HG03575 (cell line): ENCODE measurements at regions not wholly inside any gene's neighbourhood (a gene's known extent, or its start where the extent isn't known, plus 50 kb on each side); places are given as distances from the start of the nearest gene placed in this dataset.

Source experiments
- ATAC-seq: cut with Tn5 transposase; IDR thresholded peaks from one replicate; pipeline ENCODE4 v1.9.1; 2021; ENCODE audit not compliant: unreplicated experiment, insufficient number of reproducible peaks, low FRiP score; ENCODE audit errors: extremely low read depth

DNA sequence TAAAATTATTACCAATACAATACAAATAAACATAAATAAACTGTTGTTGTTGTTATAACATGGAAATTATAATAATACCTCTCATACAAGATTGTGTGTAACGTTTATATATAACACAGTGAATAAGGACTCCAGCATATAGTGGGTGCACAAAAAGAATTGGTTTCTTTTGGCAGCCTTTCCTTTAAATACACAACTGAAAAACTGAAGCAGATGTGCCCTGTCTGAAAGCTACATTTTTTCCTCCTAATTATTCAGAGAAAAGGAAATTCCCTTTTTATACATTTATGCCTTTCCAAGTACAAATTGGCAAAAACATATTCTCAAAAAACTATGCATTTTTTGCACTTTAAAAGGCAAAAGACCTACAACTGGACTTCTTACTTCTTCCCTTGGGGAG, 928.9 kb upstream of the NR2F2 start:
- ATAC-seq: no peak

DNA sequence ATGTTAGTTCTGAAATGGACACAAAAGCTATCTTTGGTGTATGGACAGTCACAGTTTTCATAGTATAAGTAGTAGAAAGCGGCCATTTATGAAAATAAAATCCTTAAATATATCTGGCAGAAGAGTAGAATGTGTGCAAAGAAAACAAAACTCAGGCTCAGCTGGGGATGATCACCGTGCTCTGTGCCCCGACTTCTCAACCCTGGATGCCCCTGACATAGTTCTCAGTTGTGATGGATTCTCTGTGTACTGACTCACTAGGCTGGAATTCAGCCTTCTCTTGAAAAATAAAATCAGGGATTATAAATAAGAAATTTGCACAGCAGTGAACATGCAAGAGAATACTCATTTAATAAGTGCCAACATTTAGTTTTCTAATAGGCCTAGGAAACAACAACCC, 925.1 kb upstream of the NR2F2 start:
- ATAC-seq: no peak

GRCh38 chr15:95407534-95407933, 923.0 kb upstream of the NR2F2 start:
- no peak for ATAC-seq

DNA sequence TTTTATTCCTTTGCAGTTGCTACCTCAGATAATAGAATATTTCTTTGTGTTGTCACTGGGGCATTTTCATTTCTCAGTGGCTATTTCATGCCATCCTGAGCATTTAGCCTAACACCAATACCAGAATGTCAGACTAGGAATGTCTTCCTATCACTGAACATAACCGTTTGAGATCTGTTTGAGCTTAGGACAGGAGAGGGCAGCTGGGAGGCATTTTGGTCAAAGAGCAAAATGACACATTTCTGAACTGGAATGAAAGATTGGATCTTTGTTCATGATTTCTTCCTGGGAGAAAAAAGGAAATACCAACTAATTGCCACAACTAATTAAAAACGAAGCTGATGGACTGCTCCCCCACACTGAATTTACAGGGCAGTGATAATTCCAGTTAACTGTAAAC, 921.3 kb upstream of the NR2F2 start:
- no peak for ATAC-seq

DNA sequence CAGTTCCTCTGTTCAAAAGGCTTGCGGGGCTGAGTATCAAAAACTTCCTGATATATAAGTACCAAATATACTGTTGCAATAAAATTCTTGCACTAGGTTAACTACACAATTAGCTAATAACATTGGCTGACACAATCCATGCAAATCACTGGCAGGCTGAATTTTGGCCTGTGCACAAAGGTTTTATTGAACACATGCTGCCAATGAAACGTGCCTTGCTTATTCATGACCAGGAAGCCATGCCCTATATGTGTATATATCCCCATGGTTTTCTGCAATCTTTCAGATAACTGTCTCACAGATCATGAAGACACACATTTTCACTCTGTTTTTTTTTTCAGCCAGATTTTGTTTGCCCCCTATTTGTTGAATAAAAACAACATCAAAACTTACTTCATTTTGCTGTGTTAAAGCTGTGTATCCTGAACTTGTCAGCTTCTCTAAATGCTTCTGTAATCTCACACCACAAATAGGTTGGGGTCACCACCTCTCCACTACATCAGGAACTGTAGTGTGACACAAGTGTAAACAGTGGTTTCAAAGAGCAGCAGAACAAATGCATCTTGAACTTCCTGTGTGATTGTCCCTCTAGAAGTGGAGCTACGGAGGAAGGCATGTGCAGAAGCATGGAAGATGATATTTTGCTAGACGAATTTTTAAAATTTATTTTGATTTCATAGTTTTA, 920.7 kb upstream of the NR2F2 start:
- ATAC-seq: no peak

GRCh38 chr15:95410757-95411156, 919.7 kb upstream of the NR2F2 start:
- no peak for ATAC-seq

DNA sequence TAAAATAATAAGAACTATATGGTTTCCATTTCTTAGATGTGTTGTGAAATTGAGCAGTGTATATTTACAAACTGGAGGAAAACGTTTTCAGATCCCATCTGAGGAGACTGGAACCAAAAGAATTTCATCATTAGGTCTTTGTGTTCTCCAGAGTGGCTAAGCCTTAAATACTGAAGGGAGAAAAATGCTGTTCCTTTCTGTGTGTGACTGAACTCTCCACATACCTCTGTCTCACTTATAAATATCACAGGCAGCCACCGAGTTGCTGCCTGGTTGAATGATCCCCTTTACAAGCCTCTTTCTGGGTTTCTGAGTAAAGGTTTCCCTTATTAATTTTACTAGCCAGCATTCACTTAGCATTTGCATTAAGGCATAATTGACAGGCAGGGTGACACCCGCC, 913.9 kb upstream of the NR2F2 start:
- no peak for ATAC-seq

DNA sequence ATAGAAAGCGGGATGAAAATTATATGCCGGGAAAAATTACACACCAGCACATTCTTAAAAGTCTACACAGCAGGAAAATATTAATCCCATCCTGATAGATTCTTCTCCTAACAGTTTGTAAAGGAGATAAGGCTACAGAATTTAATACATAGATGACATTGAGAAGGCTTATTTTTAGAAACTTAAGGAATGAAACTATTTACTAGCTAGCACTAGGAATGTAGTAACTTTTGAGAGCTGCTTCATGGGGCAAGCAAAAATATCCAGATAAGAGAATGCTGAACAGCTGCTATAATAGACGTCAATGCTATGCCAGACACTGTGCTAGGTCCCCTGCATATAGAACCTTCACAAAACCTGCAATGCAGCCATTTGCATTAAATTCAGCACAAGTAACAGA, 912.7 kb upstream of the NR2F2 start:
- ATAC-seq: no peak

- ATAC-seq: no peak
Observed at GRCh38 chr15:95422255-95422654, 908.2 kb upstream of the NR2F2 start.

DNA sequence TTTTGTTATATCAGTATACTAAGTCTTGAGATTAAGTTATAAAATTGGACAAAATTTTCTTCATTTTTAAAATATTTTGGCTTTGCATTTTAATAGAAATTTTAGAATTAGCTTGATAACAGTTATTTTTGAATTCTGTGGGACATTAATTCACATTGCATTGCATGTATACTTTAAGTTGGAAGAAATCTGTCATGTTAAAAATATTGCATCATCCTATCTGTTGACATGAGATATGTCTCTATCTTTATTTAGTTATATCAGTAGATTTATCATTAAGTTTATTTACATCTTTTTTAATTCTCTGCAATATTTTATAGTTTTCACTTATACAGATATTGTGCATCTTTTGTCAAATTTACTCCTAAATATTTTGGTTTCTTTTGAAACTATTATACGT, 904.6 kb upstream of the NR2F2 start:
- ATAC-seq: no peak

- no peak for ATAC-seq
Observed at GRCh38 chr15:95429345-95429744, 901.2 kb upstream of the NR2F2 start.

- ATAC-seq: no peak
Observed at GRCh38 chr15:95431518-95431917, 899.0 kb upstream of the NR2F2 start.

DNA sequence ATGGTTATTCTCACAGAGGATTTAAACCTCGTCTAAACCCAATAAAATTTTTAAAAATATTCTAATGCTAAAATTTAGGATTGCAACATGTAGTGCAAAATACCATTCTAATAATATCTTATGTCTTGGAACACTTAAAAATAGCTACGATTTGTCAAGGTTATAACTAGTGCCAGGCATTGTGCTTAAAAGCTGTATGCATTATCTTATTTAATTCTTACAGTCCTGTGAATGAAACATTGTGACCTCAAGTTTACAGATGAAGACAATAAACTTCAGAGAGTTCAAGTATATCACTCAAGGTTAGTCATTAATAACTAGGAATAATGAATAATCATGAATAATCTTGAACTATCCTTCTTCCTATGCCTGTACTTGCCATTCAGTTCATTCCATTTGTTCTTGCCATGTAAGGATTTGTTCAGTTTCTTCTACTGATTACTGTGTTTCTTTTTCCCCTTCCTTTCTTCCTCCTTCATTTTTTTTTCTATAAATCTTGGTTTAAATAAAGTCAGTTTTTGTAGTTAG, 897.6 kb upstream of the NR2F2 start:
- ATAC-seq: no peak

- no peak for ATAC-seq
Observed at GRCh38 chr15:95439922-95440376, 890.6 kb upstream of the NR2F2 start.

GRCh38 chr15:95440712-95441111, 889.8 kb upstream of the NR2F2 start:
- no peak for ATAC-seq

DNA sequence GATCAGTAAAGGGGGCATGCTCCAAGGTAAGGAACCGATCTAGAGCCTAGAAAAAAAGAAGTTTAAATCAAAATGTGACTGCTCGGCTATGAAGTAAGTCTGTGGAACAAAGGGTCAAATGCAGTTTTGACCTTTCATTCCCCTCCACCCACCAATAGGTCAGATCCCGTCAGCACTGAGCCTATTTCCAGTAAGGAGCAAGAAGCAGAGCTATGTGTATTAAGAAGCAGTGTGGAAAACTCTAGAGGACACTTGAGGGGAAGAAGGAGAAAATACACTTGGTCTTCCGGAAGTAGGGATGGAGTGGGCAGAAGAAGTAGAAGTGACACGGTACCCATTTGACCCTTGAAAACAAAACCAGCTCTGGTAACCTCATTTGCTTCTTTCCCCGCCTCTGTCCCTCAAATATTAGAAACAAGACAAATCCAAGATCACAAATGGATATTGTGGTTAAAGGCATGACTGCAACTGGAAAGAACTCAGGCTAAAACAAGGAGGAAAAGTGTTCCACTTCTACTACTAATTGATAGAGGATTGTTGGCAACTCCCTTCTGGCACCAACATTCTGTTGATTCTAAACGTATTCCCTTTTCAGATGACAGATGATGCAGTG, 888.3 kb upstream of the NR2F2 start:
- ATAC-seq: no peak

DNA sequence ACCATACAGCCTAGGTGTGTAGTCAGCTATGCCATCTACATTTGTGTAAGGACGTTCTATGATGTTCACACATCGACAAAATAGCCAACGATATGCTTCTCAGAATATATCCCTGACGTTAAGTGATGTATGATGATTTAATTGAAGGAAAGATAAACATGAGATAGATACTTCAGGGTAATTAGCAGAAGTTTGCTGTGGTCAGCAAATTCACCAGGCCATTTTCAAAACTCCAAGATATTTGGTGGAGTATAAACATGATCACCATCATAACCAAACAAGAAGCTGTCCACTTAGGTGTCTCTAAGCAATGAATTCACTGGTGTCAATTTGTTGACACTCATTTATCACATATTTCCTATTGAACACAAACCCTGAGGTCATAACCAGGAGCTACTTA, 885.6 kb upstream of the NR2F2 start:
- ATAC-seq: no peak

GRCh38 chr15:95446854-95447253, 883.6 kb upstream of the NR2F2 start:
- ATAC-seq: no peak

GRCh38 chr15:95447486-95447885, 883.0 kb upstream of the NR2F2 start:
- no peak for ATAC-seq

- ATAC-seq: no peak
Observed at GRCh38 chr15:95448531-95449229, 881.8 kb upstream of the NR2F2 start.
